ENCODE measurements at regions not wholly inside any gene's neighbourhood (a gene's known extent, or its start where the extent isn't known, plus 50 kb on each side); places are given as distances from the start of the nearest gene placed in this dataset.

DNA sequence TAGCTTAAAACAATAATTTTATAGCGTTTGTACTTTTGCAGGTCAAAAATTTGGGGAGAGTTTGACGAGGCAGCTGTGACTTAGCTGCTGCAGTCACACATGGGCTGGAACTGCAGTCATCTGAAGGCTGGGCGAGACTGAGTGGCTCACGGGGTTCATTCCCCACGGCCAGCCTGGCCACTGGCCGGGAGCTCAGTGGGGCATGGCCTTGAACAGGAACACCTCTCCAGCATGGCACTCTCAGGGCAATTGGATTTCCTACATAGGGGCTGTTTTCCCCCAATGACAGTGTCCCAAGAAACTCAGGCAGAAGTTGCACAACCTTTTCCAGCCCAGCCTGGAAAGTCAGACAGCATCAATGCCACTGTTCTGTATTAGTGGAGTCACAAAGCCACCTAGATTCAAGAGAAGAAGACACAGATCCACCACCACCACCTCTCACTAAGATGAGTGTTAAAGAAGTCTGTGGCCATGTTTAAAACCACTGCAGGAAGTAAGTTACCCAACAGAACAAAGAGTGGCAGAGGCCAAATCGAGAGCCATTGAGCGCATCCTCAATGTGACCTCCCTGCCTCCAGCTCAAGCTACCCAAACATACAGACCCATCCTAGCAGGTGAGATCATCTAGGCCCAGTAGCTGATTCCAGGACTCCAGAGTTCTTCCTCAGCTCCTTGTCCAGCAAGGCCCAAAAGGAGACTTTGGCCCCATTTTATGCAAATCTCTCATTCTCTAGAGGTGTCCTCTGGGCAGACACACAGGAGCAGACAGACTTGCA lies 618.7 kb upstream of the CADM1 start:
- in situ Hi-C loops (cut with HindIII; ENCODE audit: extremely low pct_ligation_motif_present, low pct_unique_long_range_greater_than_20kb) (no loop called here), intact Hi-C loops (cut with micrococcal nuclease; ENCODE audit: unreplicated experiment) (no loop called here)
- ATAC-seq (no peak), FAIRE-seq (no peak), DNase-seq (ENCODE audit: low spot score) (no peak)
- BruUV-seq (replicated peaks) = no TSS peak
- no peaks in the 10 kb centered on the region for H4K20me1 ChIP-seq (ENCODE audit: insufficient read depth, low read length)
- H3K4me2 ChIP-seq (ENCODE audit: low read depth, low read length) = no peak overlapping the region
- H3K4me1 ChIP-seq (ENCODE audit: insufficient read depth, low read length) = no peaks in the 10 kb centered on the region
- TF ChIP-seq NR2F2 (IDR thresholded peaks at IDR 0.05; ENCODE audit: borderline replicate concordance, low read depth) (no peak), MLLT10 (CRISPR knock-in tag; IDR thresholded peaks at IDR 0.05) (no peak), ZNF17 (CRISPR knock-in tag; IDR thresholded peaks at IDR 0.05) (no peak), PAX8 (CRISPR knock-in tag; IDR thresholded peaks at IDR 0.05; ENCODE audit: borderline replicate concordance) (no peak), RFX3 (CRISPR knock-in tag; IDR thresholded peaks at IDR 0.05) (no peak)
- TF ChIP-seq, protein P1, sequence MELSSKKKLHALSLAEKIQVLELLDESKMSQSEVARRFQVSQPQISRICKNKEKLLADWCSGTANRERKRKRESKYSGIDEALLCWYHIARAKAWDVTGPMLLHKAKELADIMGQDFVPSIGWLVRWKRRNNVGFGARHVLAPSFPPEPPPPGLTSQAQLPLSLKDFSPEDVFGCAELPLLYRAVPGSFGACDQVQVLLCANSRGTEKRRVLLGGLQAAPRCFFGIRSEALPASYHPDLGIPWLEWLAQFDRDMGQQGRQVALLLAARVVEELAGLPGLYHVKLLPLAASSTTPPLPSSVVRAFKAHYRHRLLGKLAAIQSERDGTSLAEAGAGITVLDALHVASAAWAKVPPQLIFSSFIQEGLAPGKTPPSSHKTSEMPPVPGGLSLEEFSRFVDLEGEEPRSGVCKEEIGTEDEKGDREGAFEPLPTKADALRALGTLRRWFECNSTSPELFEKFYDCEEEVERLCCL (CRISPR knock-in tag; IDR thresholded peaks at IDR 0.05; ENCODE audit: borderline replicate concordance) = no peak
- TF ChIP-seq, protein P2, sequence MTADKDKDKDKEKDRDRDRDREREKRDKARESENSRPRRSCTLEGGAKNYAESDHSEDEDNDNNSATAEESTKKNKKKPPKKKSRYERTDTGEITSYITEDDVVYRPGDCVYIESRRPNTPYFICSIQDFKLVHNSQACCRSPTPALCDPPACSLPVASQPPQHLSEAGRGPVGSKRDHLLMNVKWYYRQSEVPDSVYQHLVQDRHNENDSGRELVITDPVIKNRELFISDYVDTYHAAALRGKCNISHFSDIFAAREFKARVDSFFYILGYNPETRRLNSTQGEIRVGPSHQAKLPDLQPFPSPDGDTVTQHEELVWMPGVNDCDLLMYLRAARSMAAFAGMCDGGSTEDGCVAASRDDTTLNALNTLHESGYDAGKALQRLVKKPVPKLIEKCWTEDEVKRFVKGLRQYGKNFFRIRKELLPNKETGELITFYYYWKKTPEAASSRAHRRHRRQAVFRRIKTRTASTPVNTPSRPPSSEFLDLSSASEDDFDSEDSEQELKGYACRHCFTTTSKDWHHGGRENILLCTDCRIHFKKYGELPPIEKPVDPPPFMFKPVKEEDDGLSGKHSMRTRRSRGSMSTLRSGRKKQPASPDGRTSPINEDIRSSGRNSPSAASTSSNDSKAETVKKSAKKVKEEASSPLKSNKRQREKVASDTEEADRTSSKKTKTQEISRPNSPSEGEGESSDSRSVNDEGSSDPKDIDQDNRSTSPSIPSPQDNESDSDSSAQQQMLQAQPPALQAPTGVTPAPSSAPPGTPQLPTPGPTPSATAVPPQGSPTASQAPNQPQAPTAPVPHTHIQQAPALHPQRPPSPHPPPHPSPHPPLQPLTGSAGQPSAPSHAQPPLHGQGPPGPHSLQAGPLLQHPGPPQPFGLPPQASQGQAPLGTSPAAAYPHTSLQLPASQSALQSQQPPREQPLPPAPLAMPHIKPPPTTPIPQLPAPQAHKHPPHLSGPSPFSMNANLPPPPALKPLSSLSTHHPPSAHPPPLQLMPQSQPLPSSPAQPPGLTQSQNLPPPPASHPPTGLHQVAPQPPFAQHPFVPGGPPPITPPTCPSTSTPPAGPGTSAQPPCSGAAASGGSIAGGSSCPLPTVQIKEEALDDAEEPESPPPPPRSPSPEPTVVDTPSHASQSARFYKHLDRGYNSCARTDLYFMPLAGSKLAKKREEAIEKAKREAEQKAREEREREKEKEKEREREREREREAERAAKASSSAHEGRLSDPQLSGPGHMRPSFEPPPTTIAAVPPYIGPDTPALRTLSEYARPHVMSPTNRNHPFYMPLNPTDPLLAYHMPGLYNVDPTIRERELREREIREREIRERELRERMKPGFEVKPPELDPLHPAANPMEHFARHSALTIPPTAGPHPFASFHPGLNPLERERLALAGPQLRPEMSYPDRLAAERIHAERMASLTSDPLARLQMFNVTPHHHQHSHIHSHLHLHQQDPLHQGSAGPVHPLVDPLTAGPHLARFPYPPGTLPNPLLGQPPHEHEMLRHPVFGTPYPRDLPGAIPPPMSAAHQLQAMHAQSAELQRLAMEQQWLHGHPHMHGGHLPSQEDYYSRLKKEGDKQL (CRISPR knock-in tag; IDR thresholded peaks at IDR 0.05; ENCODE audit: low read depth) = no peak
- 12% methylated on average over 3 of the region's 8 CpGs for WGBS (ENCODE audit: low lambda C conversion rate)
- POLR2A ChIA-PET = no interaction called here
- H3K4me3 ChIP-seq (replicated peaks in 1 of 3; ENCODE audit: insufficient read depth in 1 of 3, low read depth in 2 of 3, low read length in 3 of 3) = no peak overlapping the region
- no peak overlapping the region for H3K27ac ChIP-seq (ENCODE audit: extremely low read length, insufficient read depth, low read length)
- no peak overlapping the region for H2AFZ ChIP-seq (ENCODE audit: low read length)
- no peaks in the 10 kb centered on the region for H3K79me2 ChIP-seq (ENCODE audit: insufficient read depth, low read length)
- H3K36me3 ChIP-seq (replicated peaks in 1 of 2; ENCODE audit: control insufficient read depth in 1 of 2, insufficient read depth in 2 of 2, low read length in 2 of 2) = no peaks in the 10 kb centered on the region
- no peaks in the 10 kb centered on the region for H3K9me3 ChIP-seq (ENCODE audit: low read length)
- peaks cover 0 to 9% of the 10 kb centered on the region in 2 experiments; a peak in 1 of 5 replicates for H3K27me3 ChIP-seq (ENCODE audit: control insufficient read depth in 1 of 2, insufficient read depth in 2 of 2, low read length in 2 of 2)
- CTCF ChIA-PET (ENCODE audit: low intra/inter-chr PET ratio, low total read pairs) = no interaction called here
- no peak overlapping the region for H3K9ac ChIP-seq (ENCODE audit: insufficient read depth, low read depth, low read length)

Data from HepG2 (cell line).